ENCODE measurements at regions not wholly inside any gene's neighbourhood (a gene's known extent, or its start where the extent isn't known, plus 50 kb on each side); places are given as distances from the start of the nearest gene placed in this dataset.

DNA sequence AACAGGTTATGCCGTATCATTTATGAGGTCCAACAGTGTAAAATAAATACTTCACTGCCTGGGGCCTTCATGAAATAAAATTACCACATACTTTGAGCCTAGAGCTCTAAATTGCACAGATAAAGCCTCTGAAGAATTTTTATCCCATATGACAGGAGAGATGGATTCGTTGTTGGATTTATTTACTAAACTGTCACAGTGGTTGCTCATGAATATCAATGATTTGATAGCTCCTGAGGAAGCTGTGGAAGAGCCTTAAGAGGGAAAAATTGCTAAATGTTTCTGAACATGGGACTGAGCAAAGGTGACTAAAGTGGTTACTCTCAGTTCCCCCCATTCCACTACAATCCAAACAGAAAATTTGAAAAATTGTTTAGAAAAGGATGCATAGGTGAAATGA, 558.9 kb upstream of the IL12A start:
- BruUV-seq (replicated peaks), result no TSS peak
- H3K9me2 ChIP-seq (ENCODE audit: insufficient read depth), result no peaks in the 10 kb centered on the region
- intact Hi-C loops (cut with micrococcal nuclease), result no loop called here
- H3K4me2 ChIP-seq (ENCODE audit: low read length), result no peak overlapping the region
- no peak overlapping the region for H3K9ac ChIP-seq (ENCODE audit: low read length)
- RAD21 ChIA-PET (ENCODE audit: low non-redundant PET in 1 of 2, low total read pairs in 2 of 2, uncharacterized antibody in 2 of 2, unreplicated experiment in 2 of 2), result no interaction called here
- no peaks in the 10 kb centered on the region for H4K20me1 ChIP-seq (ENCODE audit: insufficient read depth)
- H3K27ac ChIP-seq (ENCODE audit: low read depth, low read length), result no peak overlapping the region
- H3K36me3 ChIP-seq (ENCODE audit: control insufficient read depth in 1 of 2, insufficient read depth in 2 of 2, low read length in 2 of 2), result no peaks in the 10 kb centered on the region
- ATAC-seq (no peak), DNase-seq (ENCODE audit: low read depth, low spot score) (no peak)
- H3K9me3 ChIP-seq (ENCODE audit: control insufficient read depth in 1 of 2, insufficient read depth in 1 of 2, low read depth in 1 of 2, low read length in 2 of 2), result no peaks in the 10 kb centered on the region
- TF ChIP-seq ZBTB33 (IDR thresholded peaks at IDR 0.05; ENCODE audit: extremely low read depth, insufficient replicate concordance, low read length) (no peak), JUND (IDR thresholded peaks at IDR 0.05) (no peak), EZH2 (IDR thresholded peaks at IDR 0.05) (no peak), SP1 (IDR thresholded peaks at IDR 0.05; ENCODE audit: low read depth) (no peak), EGR1 (IDR thresholded peaks at IDR 0.05; ENCODE audit: low read depth) (no peak), EZH2phosphoT487 (IDR thresholded peaks at IDR 0.05; ENCODE audit: borderline replicate concordance) (no peak), TCF7L2 (IDR thresholded peaks at IDR 0.05; ENCODE audit: borderline replicate concordance, extremely low read depth, insufficient read depth, insufficient read length) (no peak), POLR2A (IDR thresholded peaks at IDR 0.05; ENCODE audit: borderline replicate concordance, extremely low read depth, insufficient read depth, insufficient read length) (no peak), SIN3A (IDR thresholded peaks at IDR 0.05; ENCODE audit: low read depth) (no peak), FOSL1 (IDR thresholded peaks at IDR 0.05; ENCODE audit: low read depth) (no peak), SRF (IDR thresholded peaks at IDR 0.05; ENCODE audit: low read depth) (no peak), RAD21 (IDR thresholded peaks at IDR 0.05; ENCODE audit: low read depth) (no peak), YY1 (IDR thresholded peaks at IDR 0.05; ENCODE audit: extremely low read depth, insufficient replicate concordance, low read depth, low read length) (no peak), ZFX (IDR thresholded peaks at IDR 0.05) (no peak), CBX3 (IDR thresholded peaks at IDR 0.05; ENCODE audit: low read depth) (no peak), ELF1 (IDR thresholded peaks at IDR 0.05; ENCODE audit: borderline replicate concordance, low read depth) (no peak), POLR2AphosphoS5 (IDR thresholded peaks at IDR 0.05; ENCODE audit: low read depth, low read length) (no peak), ZNF274 (IDR thresholded peaks at IDR 0.05; ENCODE audit: low read depth, low read length) (no peak)
- TF ChIP-seq, protein P1, sequence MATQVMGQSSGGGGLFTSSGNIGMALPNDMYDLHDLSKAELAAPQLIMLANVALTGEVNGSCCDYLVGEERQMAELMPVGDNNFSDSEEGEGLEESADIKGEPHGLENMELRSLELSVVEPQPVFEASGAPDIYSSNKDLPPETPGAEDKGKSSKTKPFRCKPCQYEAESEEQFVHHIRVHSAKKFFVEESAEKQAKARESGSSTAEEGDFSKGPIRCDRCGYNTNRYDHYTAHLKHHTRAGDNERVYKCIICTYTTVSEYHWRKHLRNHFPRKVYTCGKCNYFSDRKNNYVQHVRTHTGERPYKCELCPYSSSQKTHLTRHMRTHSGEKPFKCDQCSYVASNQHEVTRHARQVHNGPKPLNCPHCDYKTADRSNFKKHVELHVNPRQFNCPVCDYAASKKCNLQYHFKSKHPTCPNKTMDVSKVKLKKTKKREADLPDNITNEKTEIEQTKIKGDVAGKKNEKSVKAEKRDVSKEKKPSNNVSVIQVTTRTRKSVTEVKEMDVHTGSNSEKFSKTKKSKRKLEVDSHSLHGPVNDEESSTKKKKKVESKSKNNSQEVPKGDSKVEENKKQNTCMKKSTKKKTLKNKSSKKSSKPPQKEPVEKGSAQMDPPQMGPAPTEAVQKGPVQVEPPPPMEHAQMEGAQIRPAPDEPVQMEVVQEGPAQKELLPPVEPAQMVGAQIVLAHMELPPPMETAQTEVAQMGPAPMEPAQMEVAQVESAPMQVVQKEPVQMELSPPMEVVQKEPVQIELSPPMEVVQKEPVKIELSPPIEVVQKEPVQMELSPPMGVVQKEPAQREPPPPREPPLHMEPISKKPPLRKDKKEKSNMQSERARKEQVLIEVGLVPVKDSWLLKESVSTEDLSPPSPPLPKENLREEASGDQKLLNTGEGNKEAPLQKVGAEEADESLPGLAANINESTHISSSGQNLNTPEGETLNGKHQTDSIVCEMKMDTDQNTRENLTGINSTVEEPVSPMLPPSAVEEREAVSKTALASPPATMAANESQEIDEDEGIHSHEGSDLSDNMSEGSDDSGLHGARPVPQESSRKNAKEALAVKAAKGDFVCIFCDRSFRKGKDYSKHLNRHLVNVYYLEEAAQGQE (IDR thresholded peaks at IDR 0.05; ENCODE audit: low read depth), result no peak
- TF ChIP-seq, protein P2, sequence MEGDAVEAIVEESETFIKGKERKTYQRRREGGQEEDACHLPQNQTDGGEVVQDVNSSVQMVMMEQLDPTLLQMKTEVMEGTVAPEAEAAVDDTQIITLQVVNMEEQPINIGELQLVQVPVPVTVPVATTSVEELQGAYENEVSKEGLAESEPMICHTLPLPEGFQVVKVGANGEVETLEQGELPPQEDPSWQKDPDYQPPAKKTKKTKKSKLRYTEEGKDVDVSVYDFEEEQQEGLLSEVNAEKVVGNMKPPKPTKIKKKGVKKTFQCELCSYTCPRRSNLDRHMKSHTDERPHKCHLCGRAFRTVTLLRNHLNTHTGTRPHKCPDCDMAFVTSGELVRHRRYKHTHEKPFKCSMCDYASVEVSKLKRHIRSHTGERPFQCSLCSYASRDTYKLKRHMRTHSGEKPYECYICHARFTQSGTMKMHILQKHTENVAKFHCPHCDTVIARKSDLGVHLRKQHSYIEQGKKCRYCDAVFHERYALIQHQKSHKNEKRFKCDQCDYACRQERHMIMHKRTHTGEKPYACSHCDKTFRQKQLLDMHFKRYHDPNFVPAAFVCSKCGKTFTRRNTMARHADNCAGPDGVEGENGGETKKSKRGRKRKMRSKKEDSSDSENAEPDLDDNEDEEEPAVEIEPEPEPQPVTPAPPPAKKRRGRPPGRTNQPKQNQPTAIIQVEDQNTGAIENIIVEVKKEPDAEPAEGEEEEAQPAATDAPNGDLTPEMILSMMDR (IDR thresholded peaks at IDR 0.05 in 2 of 3, conservative IDR thresholded peaks at IDR 0.05 in 1 of 3; ENCODE audit: borderline replicate concordance in 1 of 3, insufficient read depth in 1 of 3, low read depth in 2 of 3, low read length in 2 of 3), result no peak
- H3K27me3 ChIP-seq (ENCODE audit: insufficient read depth, low read length), result peaks cover 7% of the 10 kb centered on the region; the same call in 1 of the 2 replicates
- POLR2A ChIA-PET, result no interaction called here
- no peak overlapping the region for H2AFZ ChIP-seq (ENCODE audit: low read depth, low read length, poor library complexity, severe bottlenecking)
- no peak overlapping the region for H3K4me3 ChIP-seq (replicated peaks in 1 of 2; ENCODE audit: low read depth in 1 of 2, low read length in 2 of 2)
- CTCF ChIA-PET, result no interaction called here
- no peaks in the 10 kb centered on the region for H3K79me2 ChIP-seq (ENCODE audit: insufficient read depth, low read length)
- H3K4me1 ChIP-seq (ENCODE audit: control insufficient read depth in 1 of 2, insufficient read depth in 2 of 2, low read length in 2 of 2), result no peaks in the 10 kb centered on the region

Data from HCT116 (cell line).